ENCODE measurements at regions not wholly inside any gene's neighbourhood (a gene's known extent, or its start where the extent isn't known, plus 50 kb on each side); places are given as distances from the start of the nearest gene placed in this dataset.

- no peak overlapping the region for H3K4me2 ChIP-seq (ENCODE audit: low read length)
- H3K27ac ChIP-seq = no peak overlapping the region
- H3K4me1 ChIP-seq = no peaks in the 10 kb centered on the region
- H3K9me3 ChIP-seq (ENCODE audit: control insufficient read depth, low read length) = no peaks in the 10 kb centered on the region
- H3K36me3 ChIP-seq (ENCODE audit: control insufficient read depth, insufficient read depth, low read length) = no peaks in the 10 kb centered on the region
- no peaks in the 10 kb centered on the region for H3K79me2 ChIP-seq
- H3K4me3 ChIP-seq (ENCODE audit: low read depth, low read length) = no peak overlapping the region
- no peak for TF ChIP-seq CTCF (IDR thresholded peaks at IDR 0.05)
- no peak overlapping the region for H2AFZ ChIP-seq
- no peaks in the 10 kb centered on the region for H3K27me3 ChIP-seq (ENCODE audit: control insufficient read depth, insufficient read depth, low read length)
- no peak overlapping the region for H3K9ac ChIP-seq
These were observed 101.1 kb upstream of the GNAQ start for GRCh38 chr9:78132701-78133058.

- Histone ChIP-seq H3K4me3 (ENCODE audit: low read depth, low read length) (no peak overlapping the region), H3K4me2 (ENCODE audit: low read length) (no peak overlapping the region), H3K27ac (no peak overlapping the region), H3K4me1 (no peaks in the 10 kb centered on the region), H3K9me3 (ENCODE audit: control insufficient read depth, low read length) (no peaks in the 10 kb centered on the region), H3K9ac (no peak overlapping the region), H2AFZ (no peak overlapping the region), H3K27me3 (ENCODE audit: control insufficient read depth, insufficient read depth, low read length) (no peaks in the 10 kb centered on the region), H3K79me2 (no peaks in the 10 kb centered on the region), H3K36me3 (ENCODE audit: control insufficient read depth, insufficient read depth, low read length) (no peaks in the 10 kb centered on the region)
- no peak for TF ChIP-seq CTCF (IDR thresholded peaks at IDR 0.05)
These were observed 100.5 kb upstream of the GNAQ start for GRCh38 chr9:78131969-78132700.

GRCh38 chr9:78130853-78131252, 99.2 kb upstream of the GNAQ start:
- no peak overlapping the region for H2AFZ ChIP-seq
- H3K36me3 ChIP-seq (ENCODE audit: control insufficient read depth, insufficient read depth, low read length) = no peaks in the 10 kb centered on the region
- no peak overlapping the region for H3K4me2 ChIP-seq (ENCODE audit: low read length)
- no peaks in the 10 kb centered on the region for H3K27me3 ChIP-seq (ENCODE audit: control insufficient read depth, insufficient read depth, low read length)
- no peaks in the 10 kb centered on the region for H3K9me3 ChIP-seq (ENCODE audit: control insufficient read depth, low read length)
- no peak overlapping the region for H3K27ac ChIP-seq
- TF ChIP-seq CTCF (IDR thresholded peaks at IDR 0.05) = no peak
- H3K9ac ChIP-seq = no peak overlapping the region
- no peak overlapping the region for H3K4me3 ChIP-seq (ENCODE audit: low read depth, low read length)
- no peaks in the 10 kb centered on the region for H3K79me2 ChIP-seq
- H3K4me1 ChIP-seq = no peaks in the 10 kb centered on the region

- no peaks in the 10 kb centered on the region for H3K9me3 ChIP-seq (ENCODE audit: control insufficient read depth, low read length)
- H3K4me3 ChIP-seq (ENCODE audit: low read depth, low read length) = no peak overlapping the region
- no peak overlapping the region for H3K27ac ChIP-seq
- no peak overlapping the region for H3K4me2 ChIP-seq (ENCODE audit: low read length)
- H2AFZ ChIP-seq = no peak overlapping the region
- no peaks in the 10 kb centered on the region for H3K4me1 ChIP-seq
- H3K36me3 ChIP-seq (ENCODE audit: control insufficient read depth, insufficient read depth, low read length) = no peaks in the 10 kb centered on the region
- H3K27me3 ChIP-seq (ENCODE audit: control insufficient read depth, insufficient read depth, low read length) = no peaks in the 10 kb centered on the region
- TF ChIP-seq CTCF (IDR thresholded peaks at IDR 0.05) = no peak
- H3K79me2 ChIP-seq = no peaks in the 10 kb centered on the region
- H3K9ac ChIP-seq = no peak overlapping the region
These were observed 98.4 kb upstream of the GNAQ start for GRCh38 chr9:78130004-78130403.
